ENCODE measurements at regions not wholly inside any gene's neighbourhood (a gene's known extent, or its start where the extent isn't known, plus 50 kb on each side); places are given as distances from the start of the nearest gene placed in this dataset.

DNA sequence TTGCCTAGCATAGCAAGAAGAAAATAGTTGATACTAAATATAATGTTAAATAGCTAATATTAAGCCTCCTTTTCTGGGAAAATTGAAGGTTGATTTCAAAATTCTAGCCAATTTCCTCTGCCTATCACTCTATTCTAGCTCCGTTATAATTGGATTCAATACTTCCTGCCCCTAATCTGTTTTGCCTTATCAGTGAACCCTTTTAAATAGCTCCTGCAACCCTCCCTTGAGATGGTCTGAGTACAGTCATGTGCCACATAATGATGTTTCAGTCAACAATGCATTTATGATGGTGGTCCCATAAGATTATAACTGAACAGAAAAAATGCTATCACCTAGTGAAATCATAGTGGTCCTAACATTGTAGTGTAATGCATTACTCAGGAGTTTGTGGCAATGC, 79.7 kb upstream of the PBX1 start:
- TF ChIP-seq, protein P1, sequence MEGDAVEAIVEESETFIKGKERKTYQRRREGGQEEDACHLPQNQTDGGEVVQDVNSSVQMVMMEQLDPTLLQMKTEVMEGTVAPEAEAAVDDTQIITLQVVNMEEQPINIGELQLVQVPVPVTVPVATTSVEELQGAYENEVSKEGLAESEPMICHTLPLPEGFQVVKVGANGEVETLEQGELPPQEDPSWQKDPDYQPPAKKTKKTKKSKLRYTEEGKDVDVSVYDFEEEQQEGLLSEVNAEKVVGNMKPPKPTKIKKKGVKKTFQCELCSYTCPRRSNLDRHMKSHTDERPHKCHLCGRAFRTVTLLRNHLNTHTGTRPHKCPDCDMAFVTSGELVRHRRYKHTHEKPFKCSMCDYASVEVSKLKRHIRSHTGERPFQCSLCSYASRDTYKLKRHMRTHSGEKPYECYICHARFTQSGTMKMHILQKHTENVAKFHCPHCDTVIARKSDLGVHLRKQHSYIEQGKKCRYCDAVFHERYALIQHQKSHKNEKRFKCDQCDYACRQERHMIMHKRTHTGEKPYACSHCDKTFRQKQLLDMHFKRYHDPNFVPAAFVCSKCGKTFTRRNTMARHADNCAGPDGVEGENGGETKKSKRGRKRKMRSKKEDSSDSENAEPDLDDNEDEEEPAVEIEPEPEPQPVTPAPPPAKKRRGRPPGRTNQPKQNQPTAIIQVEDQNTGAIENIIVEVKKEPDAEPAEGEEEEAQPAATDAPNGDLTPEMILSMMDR (IDR thresholded peaks at IDR 0.05; ENCODE audit: extremely low read depth in 1 of 2, insufficient read depth in 1 of 2, low read depth in 1 of 2, low read length in 2 of 2) = no peak
- TF ChIP-seq JUN (IDR thresholded peaks at IDR 0.05; ENCODE audit: borderline replicate concordance, insufficient read depth, insufficient read length, low read depth) (no peak), EZH2 (IDR thresholded peaks at IDR 0.05; ENCODE audit: borderline replicate concordance, low read depth, low read length, severe bottlenecking) (no peak), POLR2A (IDR thresholded peaks at IDR 0.05; ENCODE audit: low read depth, low read length) (no peak)
